G401 (cell line): ENCODE measurements at regions not wholly inside any gene's neighbourhood (a gene's known extent, or its start where the extent isn't known, plus 50 kb on each side); places are given as distances from the start of the nearest gene placed in this dataset.
"Not testable (repeated sequence)": the region's sequence is repeated elsewhere in the genome, so short reads cannot be mapped to it uniquely, and the experiment has no call there.

Experiments used
- DNase-seq: peaks from one replicate; pipeline ENCODE4 v3.0.0-alpha.2; 2015; ENCODE audit warnings: low spot score
- in situ Hi-C: cut with HindIII; loops from 2 replicates; pipeline ENCODE4 v1.10.0; 2016; ENCODE audit warnings: low sequenced_read_pairs, mixed read lengths

- in situ Hi-C loops, DNase-seq: not testable (repeated sequence)
Measured at GRCh38 chr2:16970948-16971347, 305.3 kb upstream of the CYRIA start.

DNA sequence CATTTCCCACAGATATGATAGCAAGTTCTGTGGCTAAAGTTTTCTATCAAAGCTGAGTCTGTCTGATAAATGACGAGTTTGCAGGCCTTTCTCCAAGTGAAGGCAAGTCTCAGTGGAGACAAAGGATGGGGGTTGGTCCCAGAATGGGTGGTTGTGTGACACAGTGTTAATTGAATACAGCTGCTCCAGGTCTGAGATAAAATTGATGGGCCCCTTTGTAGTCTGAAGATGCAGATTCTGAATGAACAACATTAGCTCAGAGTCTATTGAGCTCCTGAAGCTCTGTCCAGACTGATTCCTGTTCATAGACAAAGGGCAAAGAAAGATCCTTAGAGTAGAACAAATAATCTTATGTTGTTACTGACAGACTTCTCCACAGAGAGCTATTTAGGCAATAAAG lies 296.9 kb upstream of the CYRIA start:
- in situ Hi-C loops: no loop called here
- no peak for DNase-seq

- DNase-seq: no peak
- in situ Hi-C loops: no loop called here
Measured at GRCh38 chr2:16960579-16960978, 294.9 kb upstream of the CYRIA start.

DNA sequence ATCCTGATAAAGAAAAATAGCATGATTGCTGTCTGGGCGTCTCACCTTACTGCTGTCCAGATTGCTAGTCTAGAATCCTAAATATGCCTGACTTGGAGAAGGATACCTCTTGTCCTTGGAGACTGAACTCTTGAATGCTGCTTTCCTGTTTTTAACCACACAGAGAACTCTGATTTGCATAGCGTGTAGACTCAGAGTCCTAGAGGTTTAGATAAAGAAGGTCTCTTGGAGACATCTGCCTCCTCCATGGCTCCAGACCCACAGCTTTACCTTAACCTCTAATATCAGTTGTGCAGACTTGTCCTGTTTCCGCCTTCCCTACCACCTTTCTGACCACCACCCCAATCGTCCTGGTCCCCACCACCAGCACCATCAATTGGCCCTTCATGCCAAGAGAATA lies 292.6 kb upstream of the CYRIA start:
- in situ Hi-C loops: no loop called here
- no peak for DNase-seq

DNA sequence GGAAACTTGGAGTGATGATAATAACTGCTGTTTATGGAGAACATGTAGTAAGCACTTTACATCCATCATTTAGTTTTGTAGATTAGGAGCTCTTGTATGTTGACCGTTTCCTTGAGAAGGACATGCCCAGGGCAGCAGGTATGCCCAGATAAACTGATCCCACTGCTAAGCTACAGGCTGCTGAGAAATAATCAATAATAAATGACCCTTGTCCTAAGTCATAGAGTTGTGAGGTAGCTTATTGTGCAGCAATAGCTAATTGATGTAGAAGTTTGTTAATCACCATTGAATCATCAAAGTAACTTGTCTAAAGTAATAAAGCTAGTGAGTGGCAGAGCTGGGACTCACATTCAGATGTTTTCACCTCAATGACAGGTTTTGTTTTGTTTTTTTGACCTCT lies 287.2 kb upstream of the CYRIA start:
- in situ Hi-C loops: no loop called here
- no peak for DNase-seq

DNA sequence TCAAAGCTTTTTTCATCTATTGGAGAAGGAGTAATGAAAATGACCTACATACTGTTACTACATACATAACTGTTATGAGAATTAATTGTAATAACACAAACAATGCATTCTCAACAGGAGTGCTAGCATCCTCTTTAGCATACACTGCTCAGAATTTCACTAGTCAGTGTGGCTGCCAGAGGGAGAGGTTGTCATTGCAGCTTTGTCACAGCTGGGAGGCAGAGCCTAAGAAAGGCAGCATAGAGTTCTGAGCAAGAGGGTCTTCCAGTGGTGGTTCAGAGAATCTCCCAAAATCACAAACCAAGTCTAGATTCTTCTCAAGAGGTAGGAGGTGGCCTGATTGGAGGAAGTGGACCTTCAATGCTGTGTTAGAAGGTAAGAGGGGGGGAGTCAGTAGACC lies 286.7 kb upstream of the CYRIA start:
- no peak for DNase-seq

DNA sequence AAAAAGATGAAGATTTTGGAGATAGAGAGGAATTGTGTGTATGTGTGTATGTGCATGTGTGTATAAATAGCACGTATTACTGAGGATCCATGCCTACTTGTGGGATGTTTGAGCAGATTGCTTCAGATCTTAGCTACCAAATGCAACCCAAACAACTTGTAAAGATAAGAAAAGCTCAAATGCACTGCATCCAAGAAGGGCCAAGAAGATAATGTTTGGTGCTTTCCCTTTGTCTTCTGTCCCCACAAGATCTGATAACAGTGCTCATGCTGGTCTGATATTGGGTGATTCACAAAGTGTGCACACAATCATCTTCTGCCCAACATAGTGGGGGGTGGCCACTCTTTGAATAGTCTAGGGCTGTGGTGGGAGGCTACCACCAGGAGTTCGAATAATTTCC lies 284.8 kb upstream of the CYRIA start:
- in situ Hi-C loops: no loop called here
- no peak for DNase-seq

More for the DNA sequence above, 286.7 kb upstream of the CYRIA start:
- in situ Hi-C loops: no loop called here

DNA sequence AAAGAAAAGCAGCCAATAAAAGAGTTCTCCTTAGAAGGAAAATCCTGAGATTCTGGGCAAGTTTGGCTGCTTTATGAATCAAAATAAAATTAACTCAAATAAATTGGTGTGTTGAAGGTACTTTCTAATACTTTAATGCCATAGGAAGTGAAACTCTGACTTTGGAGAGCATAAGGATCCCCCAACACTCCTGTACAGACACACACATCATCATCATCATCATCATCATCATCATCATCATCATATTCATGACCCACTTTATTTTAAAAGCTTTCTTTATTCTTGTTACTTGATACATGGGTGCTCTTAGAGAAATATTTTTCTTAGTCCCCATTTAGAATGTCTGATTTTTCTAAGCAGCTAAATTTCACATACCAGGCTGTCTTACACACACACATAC lies 283.1 kb upstream of the CYRIA start:
- in situ Hi-C loops: no loop called here
- DNase-seq: no peak

DNA sequence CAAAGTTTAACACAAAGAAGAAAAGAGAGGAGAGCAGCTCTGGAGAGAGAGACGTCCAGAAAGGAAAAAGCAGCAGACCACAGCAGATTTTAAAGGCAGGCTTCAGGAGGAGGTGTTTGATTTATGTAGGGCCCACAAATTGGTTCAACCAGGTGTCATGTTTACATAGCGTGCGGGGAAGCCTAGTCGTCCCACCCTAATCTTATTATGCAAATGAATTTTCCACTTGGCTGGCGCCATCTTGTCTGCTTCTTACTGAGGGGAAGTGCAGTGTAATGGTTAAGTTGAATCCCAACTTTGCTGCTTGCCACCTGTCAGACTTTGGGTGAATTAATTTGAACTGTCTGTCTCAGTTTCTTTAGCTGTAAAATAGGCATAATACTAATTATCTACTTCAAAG lies 282.4 kb upstream of the CYRIA start:
- in situ Hi-C loops: no loop called here

DNA sequence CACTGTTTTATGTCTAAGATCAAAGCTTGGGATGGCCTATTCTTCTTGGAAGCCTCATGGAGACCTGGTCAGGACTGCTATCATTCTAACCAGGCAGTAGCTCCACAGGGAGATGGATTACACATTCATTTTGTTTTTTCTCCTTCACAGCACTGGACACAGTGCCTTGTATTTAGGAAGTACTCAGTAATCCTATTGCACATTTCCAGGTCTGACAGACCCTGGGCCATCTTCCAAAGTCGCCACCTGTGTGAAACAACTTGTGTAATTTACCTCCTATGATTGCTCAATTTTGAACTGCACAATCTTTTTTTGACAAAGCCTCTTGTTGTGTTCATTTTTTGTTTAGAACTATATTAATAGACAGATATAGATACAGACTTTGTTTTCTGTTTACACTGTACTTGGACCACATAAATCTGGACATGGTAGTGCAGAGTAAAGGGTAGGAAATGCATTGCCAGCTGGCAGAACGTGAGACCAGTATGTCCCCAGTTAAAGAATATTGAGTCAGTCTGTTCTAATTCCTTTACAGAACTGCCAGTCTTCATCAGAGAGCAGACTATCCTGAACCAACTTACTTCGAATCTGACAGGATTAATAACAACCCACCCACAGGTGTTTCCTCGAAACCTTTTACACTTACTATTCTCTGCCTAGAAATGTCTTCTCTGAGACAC lies 277.8 kb upstream of the CYRIA start:
- in situ Hi-C loops: no loop called here
- peak; percentile 93 for DNase-seq

More for the DNA sequence above, 282.4 kb upstream of the CYRIA start:
- no peak for DNase-seq

GRCh38 chr2:16940214-16940613 lies 274.6 kb upstream of the CYRIA start:
- DNase-seq: no peak
- in situ Hi-C loops: no loop called here

GRCh38 chr2:16939771-16940170 lies 274.1 kb upstream of the CYRIA start:
- in situ Hi-C loops: no loop called here
- DNase-seq: no peak

- in situ Hi-C loops: no loop called here
- DNase-seq: no peak
Measured at GRCh38 chr2:16933355-16933754, 267.7 kb upstream of the CYRIA start.

DNA sequence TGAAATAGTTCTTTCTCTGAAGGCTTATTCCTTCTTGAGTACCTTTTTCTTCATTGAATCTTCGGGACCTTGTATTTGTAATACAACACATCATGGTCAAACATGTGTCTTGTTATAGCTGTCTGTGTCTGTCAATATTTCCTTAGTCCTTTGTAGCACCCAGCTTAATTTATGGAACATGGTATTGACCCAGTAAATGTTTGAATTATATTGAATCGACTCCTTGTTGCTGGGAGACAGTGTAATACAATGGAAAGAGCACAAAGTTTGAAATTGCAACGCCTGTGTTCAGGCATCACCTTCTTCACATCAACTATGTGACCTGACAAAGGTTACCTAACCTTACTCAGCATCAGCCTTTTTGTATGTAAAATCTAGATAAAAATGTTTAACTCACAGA lies 267.2 kb upstream of the CYRIA start:
- in situ Hi-C loops: no loop called here

GRCh38 chr2:16931441-16931840 lies 265.8 kb upstream of the CYRIA start:
- in situ Hi-C loops: no loop called here
- no peak for DNase-seq

More for the DNA sequence above, 267.2 kb upstream of the CYRIA start:
- DNase-seq: no peak

- in situ Hi-C loops: no loop called here
- DNase-seq: no peak
Measured at GRCh38 chr2:16927398-16927797, 261.8 kb upstream of the CYRIA start.

GRCh38 chr2:16925145-16925544 lies 259.5 kb upstream of the CYRIA start:
- DNase-seq: no peak
- in situ Hi-C loops: no loop called here

GRCh38 chr2:16915341-16915755 lies 249.7 kb upstream of the CYRIA start:
- in situ Hi-C loops, DNase-seq: not testable (repeated sequence)

- no peak for DNase-seq
- in situ Hi-C loops: no loop called here
Measured at GRCh38 chr2:16911746-16912145, 246.1 kb upstream of the CYRIA start.

- no peak for DNase-seq
- in situ Hi-C loops: no loop called here
Measured at GRCh38 chr2:16908656-16909055, 243.0 kb upstream of the CYRIA start.

- DNase-seq: no peak
- in situ Hi-C loops: no loop called here
Measured at GRCh38 chr2:16907645-16908282, 242.1 kb upstream of the CYRIA start.
